ENCODE measurements at regions not wholly inside any gene's neighbourhood (a gene's known extent, or its start where the extent isn't known, plus 50 kb on each side); places are given as distances from the start of the nearest gene placed in this dataset.
"Not testable (repeated sequence)": the region's sequence is repeated elsewhere in the genome, so short reads cannot be mapped to it uniquely, and the experiment has no call there.

DNA sequence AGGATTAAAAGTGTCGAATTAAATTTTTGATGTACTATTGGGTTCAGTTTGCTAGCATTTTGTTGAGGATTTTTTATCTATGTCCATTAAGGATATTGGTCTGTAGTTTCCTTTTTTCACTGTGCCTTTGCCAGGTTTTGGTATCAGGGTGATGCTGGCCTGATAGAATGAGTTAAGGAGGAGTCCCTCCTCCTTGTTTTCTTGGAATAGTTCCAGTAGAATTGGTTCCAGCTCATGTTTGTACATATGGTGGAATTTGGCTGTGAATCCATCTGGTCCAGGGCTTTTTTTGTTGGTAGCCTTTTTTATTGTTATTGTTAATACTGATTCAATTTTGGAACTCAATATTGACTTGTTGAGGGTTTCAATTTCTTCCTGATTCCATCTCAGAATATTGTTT, 141.8 kb downstream of the SIM1 start:
- DNase-seq (ENCODE audit: low read depth): no peak

GRCh38 chr6:100320686-100321085, 144.0 kb downstream of the SIM1 start:
- no peak for DNase-seq (ENCODE audit: low read depth)

- DNase-seq (ENCODE audit: low read depth): no peak
These were observed 147.7 kb downstream of the SIM1 start for GRCh38 chr6:100317031-100317430.

- DNase-seq (ENCODE audit: low read depth): no peak
These were observed 150.5 kb downstream of the SIM1 start for GRCh38 chr6:100314186-100314585.

- no peak for DNase-seq (ENCODE audit: low read depth)
These were observed 152.9 kb downstream of the SIM1 start for GRCh38 chr6:100311707-100312251.

DNA sequence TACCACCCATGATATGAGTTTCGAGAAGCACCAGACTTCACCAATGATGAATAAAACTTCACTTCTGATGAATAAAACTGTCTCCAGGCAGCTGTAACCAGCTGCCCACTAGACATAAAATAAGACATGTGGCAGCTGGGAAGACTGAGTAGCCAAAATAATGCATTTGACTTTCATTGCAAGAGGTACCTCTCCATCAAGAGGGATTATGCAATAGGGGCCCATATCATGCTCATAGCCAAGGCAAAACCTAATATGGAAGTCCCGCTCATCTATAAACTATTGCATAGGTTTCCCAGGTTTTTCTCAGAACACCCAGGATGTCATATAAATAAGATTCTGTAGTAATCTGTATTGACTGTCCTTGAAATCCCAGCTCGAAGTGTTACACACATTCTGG, 155.5 kb downstream of the SIM1 start:
- DNase-seq (ENCODE audit: low read depth): no peak

GRCh38 chr6:100307561-100307960, 157.2 kb downstream of the SIM1 start:
- DNase-seq (ENCODE audit: low read depth): no peak

DNA sequence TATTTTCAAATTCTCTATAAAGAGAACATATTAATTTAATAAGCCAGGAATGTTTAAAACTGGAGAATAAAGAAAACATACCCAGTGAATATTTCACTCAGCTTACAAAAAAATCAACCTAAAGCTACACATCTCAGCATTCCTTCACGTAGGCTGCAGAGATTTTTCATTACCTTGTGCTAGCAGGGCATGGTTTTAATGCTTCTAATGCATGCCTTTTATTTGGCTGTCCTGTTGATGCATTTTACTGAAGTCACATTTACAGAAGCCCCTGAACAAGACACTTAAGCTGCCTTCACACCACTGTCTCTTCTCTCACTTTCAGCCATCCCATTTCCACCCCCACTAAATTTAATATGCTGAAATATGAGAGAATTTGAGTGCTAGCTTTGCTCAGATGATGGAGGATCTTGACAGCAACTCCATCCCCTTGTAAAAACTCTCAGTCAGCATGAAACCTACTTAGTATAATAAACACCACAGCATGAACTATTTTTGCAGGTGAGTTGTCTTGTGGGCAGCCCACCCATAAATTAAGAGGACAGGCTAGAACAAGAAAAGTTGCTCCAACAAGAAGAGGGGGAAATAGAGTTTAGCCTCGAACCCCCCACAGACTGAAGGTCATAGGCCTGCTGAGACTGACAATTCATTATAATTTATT, 159.4 kb downstream of the SIM1 start:
- DNase-seq (ENCODE audit: low read depth): no peak

- no peak for DNase-seq (ENCODE audit: low read depth)
These were observed 160.1 kb downstream of the SIM1 start for GRCh38 chr6:100304575-100304974.

- no peak for DNase-seq (ENCODE audit: low read depth)
These were observed 163.0 kb downstream of the SIM1 start for GRCh38 chr6:100301731-100302130.

- peak; percentile 98 for DNase-seq (ENCODE audit: low read depth)
These were observed 164.4 kb downstream of the SIM1 start for GRCh38 chr6:100300221-100300736.

- DNase-seq (ENCODE audit: low read depth): peak; percentile 56
These were observed 167.7 kb downstream of the SIM1 start for GRCh38 chr6:100296810-100297544.

- DNase-seq (ENCODE audit: low read depth): not testable (repeated sequence)
These were observed 169.5 kb downstream of the SIM1 start for GRCh38 chr6:100295172-100295571.

DNA sequence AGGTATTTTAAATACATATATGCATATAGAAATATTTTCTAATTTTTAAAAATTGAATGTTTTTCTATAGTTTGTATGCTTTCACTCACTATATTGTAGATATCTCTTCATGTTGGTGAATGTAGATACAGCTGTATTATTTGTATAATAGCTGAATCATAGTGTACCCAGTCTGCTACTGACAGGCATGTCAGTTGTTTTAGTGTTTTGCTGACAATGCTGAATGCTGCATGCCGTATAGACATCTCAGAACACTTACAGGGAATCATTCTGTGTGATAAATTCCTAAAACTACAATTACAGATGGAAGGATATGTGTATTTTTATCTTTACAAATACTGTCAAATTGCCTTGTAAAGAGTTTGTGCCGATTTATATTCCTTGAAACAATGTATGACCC, 175.4 kb downstream of the SIM1 start:
- no peak for DNase-seq (ENCODE audit: low read depth)

DNA sequence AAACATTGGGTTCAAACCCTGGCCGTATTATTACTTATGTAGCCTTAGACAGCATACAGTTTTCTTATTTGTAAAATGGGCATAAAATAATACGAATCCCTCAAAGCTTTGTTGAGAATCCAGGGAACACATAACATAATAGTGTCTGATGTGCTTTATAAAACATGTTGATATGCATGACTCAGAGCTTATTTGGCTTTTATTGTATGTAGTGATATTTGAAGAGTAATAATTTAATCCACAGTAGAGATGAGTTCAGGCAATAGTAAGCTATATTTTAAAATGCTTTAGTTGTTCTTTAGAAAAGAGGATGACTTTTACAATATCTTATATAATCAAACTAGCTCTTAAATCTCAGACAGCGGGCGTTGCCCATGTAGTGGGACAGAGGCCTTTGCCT, 176.4 kb downstream of the SIM1 start:
- DNase-seq (ENCODE audit: low read depth): no peak

DNA sequence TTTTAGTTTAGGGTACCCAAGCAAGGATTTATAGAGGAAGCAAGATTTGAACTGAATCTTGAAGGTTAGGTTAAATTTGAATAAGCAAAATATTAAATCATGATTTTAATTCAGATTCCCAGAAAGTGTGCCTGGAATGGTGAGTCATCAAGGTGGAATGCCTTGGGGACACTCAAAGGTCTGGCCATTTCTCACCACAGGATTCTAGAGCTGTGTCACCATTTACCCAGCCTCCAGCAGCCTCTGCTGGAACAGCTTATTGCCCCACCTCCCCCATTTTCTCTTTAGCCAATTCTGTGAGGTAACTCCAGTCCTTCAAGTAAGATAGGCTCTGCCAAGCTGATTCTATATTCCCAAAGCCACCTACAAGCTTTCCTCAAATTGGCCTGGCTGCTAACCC, 181.4 kb downstream of the SIM1 start:
- DNase-seq (ENCODE audit: low read depth): peak; percentile 57

- DNase-seq (ENCODE audit: low read depth): no peak
These were observed 183.2 kb downstream of the SIM1 start for GRCh38 chr6:100281471-100281901.

DNA sequence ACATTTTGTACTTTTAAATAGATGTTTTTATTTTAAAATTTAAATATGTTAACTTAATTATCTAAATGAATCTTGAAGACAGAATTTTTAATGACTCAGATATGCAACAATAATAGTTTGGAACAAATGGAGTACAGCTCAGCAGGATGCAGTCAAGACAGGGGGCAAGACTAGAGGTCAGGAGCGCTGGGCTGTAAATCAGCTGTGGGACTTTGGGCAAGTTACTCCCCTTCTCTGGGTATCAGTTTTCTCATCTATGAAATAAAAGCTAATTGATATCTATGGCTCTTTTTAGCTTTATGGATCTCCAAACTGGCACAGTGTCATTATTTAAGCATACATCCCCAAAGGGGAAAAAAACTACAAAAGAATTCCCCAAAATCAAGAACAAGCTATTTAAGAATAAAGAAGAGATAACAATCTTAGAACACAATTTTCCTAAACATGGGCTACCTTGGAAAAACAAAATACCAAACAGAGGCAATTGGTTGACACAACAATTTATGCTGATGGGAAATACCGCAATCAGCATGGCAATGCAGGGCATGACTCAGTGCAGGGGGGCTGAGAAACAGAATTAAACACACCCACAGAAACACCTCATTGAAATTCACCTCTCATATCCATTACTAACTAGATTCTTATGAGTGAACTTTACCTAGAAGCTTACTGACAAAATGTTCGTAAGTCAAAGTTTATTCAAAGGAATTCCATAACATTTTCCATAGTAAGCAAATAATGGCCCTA, 188.2 kb downstream of the SIM1 start:
- no peak for DNase-seq (ENCODE audit: low read depth)

GRCh38 chr6:100274147-100274546, 190.6 kb downstream of the SIM1 start:
- no peak for DNase-seq (ENCODE audit: low read depth)

GRCh38 chr6:100271625-100272024, 193.1 kb downstream of the SIM1 start:
- no peak for DNase-seq (ENCODE audit: low read depth)

- DNase-seq (ENCODE audit: low read depth): no peak
These were observed 193.5 kb downstream of the SIM1 start for GRCh38 chr6:100271202-100271601.

DNA sequence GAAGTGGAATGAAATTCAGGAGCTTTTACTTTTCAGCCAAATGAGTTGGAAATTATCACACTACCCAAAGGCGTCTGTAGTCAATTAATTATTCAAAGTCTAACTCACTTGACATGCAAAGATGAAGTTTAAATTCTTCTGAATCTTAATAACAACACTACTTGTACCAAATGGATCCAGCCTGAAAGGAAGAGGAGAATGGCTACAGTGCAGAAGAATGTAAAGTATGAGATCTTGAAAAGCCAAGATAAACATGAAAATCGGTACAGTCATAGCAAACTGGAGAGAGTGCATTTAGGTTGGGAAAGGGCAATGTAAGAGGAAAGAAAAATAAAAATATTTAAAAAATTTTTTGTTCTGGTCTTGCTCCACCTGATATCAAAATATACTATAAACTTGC, 195.5 kb downstream of the SIM1 start:
- DNase-seq (ENCODE audit: low read depth): peak; percentile 76

- DNase-seq (ENCODE audit: low read depth): no peak
These were observed 196.4 kb downstream of the SIM1 start for GRCh38 chr6:100268326-100268725.
